Peyer's patch (tissue), 4 donors: ENCODE measurements at regions not wholly inside any gene's neighbourhood (a gene's known extent, or its start where the extent isn't known, plus 50 kb on each side); places are given as distances from the start of the nearest gene placed in this dataset.

ENCODE experiments used
- DNase-seq, 3 donors: peaks; one replicate each; pipeline ENCODE4 v3.0.0-alpha.2; 2017 to 2019
- H3K27ac ChIP-seq, 4 donors: fragments of 200-600 bp; sonication (generic); one replicate each; pipeline ENCODE4 v1.5.1; 2016 to 2019
- H3K27me3 ChIP-seq, 2 donors: fragments of 200-600 bp; sonication (generic); one replicate each; pipeline ENCODE4 v1.5.1; 2019
- H3K36me3 ChIP-seq, 3 donors: fragments of 200-600 bp; sonication (generic); one replicate each; pipeline ENCODE4 v1.5.1; 2016 to 2019
- H3K4me1 ChIP-seq, 4 donors: fragments of 200-600 bp; sonication (generic); one replicate each; pipeline ENCODE4 v1.5.1; 2016 to 2019
- H3K4me3 ChIP-seq, 4 donors: fragments of 200-600 bp; sonication (generic); 1 replicate in 3 of 4; 2 replicates in 1 of 4; pipeline ENCODE4 v1.5.1; 2016 to 2019; ENCODE audit warnings: mild to moderate bottlenecking in 1 of 4
- H3K9me3 ChIP-seq, 4 donors: fragments of 200-600 bp; sonication (generic); one replicate each; pipeline ENCODE4 v1.5.1; 2016 to 2019; ENCODE audit warnings: mild to moderate bottlenecking in 1 of 4
- POLR2A ChIP-seq, 2 donors: fragments of 450-650 bp; IDR thresholded peaks; one replicate each; pipeline ENCODE4 v1.5.1; 2017; ENCODE audit warnings: antibody characterized with exemption in 2 of 2, mild to moderate bottlenecking in 2 of 2, moderate library complexity in 2 of 2
- TF ChIP-seq, protein P1 (sequence below), 6 experiments: fragments of 450-650 bp in 4 of 6; fragments of 200-600 bp in 2 of 6; sonication (generic) in 1 of 6; IDR thresholded peaks; one replicate each; pipeline ENCODE4 v1.5.1; 2017 to 2019; ENCODE audit warnings: antibody characterized with exemption in 6 of 6, mild to moderate bottlenecking in 3 of 6, moderate library complexity in 1 of 6

- TF ChIP-seq POLR2A (IDR thresholded peaks at IDR 0.05) = no peak
- TF ChIP-seq, protein P1, sequence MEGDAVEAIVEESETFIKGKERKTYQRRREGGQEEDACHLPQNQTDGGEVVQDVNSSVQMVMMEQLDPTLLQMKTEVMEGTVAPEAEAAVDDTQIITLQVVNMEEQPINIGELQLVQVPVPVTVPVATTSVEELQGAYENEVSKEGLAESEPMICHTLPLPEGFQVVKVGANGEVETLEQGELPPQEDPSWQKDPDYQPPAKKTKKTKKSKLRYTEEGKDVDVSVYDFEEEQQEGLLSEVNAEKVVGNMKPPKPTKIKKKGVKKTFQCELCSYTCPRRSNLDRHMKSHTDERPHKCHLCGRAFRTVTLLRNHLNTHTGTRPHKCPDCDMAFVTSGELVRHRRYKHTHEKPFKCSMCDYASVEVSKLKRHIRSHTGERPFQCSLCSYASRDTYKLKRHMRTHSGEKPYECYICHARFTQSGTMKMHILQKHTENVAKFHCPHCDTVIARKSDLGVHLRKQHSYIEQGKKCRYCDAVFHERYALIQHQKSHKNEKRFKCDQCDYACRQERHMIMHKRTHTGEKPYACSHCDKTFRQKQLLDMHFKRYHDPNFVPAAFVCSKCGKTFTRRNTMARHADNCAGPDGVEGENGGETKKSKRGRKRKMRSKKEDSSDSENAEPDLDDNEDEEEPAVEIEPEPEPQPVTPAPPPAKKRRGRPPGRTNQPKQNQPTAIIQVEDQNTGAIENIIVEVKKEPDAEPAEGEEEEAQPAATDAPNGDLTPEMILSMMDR (IDR thresholded peaks at IDR 0.05) = no peak
- no peaks in the 10 kb centered on the region for H3K36me3 ChIP-seq
- H3K9me3 ChIP-seq = no peaks in the 10 kb centered on the region
- H3K27me3 ChIP-seq = no peaks in the 10 kb centered on the region
- H3K4me1 ChIP-seq = no peaks in the 10 kb centered on the region
- H3K27ac ChIP-seq = no peak overlapping the region
- DNase-seq = no peak
- H3K4me3 ChIP-seq = no peak overlapping the region
Measured at GRCh38 chr10:129335396-129335795, 131.6 kb upstream of the MGMT start.

GRCh38 chr10:129335942-129336341 is 131.1 kb upstream of the MGMT start:
- H3K4me1 ChIP-seq = no peaks in the 10 kb centered on the region
- TF ChIP-seq, protein P1 (IDR thresholded peaks at IDR 0.05) = no peak
- TF ChIP-seq POLR2A (IDR thresholded peaks at IDR 0.05) = no peak
- H3K9me3 ChIP-seq = no peaks in the 10 kb centered on the region
- H3K27ac ChIP-seq = no peak overlapping the region
- H3K4me3 ChIP-seq = no peak overlapping the region
- no peaks in the 10 kb centered on the region for H3K27me3 ChIP-seq
- H3K36me3 ChIP-seq = no peaks in the 10 kb centered on the region
- no peak for DNase-seq

DNA sequence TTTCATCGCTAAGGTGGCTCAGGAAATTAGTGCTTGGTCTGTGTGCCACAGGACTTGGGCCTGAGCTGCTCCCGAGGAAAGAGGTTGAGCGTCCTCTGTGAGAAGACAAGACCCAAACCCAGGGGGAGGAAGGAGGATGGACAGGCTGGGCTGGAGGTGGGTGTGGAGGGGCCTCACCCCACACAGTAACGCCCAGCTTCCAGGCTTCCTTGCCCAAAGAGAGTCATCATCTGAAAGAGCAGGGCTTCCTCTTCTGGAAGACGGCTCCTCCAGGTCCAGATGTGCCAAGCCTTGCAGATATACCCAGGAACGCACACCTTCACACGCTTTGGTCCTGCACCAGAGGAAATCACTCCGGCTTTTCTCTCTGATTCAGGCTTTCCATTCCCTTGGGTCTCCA is 127.8 kb upstream of the MGMT start:
- Histone ChIP-seq H3K36me3 (no peaks in the 10 kb centered on the region), H3K27me3 (no peaks in the 10 kb centered on the region), H3K4me1 (no peaks in the 10 kb centered on the region), H3K4me3 (no peak overlapping the region), H3K27ac (no peak overlapping the region), H3K9me3 (no peaks in the 10 kb centered on the region)
- TF ChIP-seq, protein P1 (IDR thresholded peaks at IDR 0.05) = no peak
- TF ChIP-seq POLR2A (IDR thresholded peaks at IDR 0.05) = no peak
- DNase-seq = no peak

- DNase-seq = no peak
- no peak overlapping the region for H3K27ac ChIP-seq
- H3K4me1 ChIP-seq = no peaks in the 10 kb centered on the region
- H3K9me3 ChIP-seq = no peaks in the 10 kb centered on the region
- no peaks in the 10 kb centered on the region for H3K27me3 ChIP-seq
- no peaks in the 10 kb centered on the region for H3K36me3 ChIP-seq
- no peak for TF ChIP-seq POLR2A (IDR thresholded peaks at IDR 0.05)
- no peak overlapping the region for H3K4me3 ChIP-seq
Measured at GRCh38 chr10:129339841-129340240, 127.2 kb upstream of the MGMT start.

- H3K36me3 ChIP-seq = no peaks in the 10 kb centered on the region
- no peaks in the 10 kb centered on the region for H3K9me3 ChIP-seq
- H3K4me1 ChIP-seq = no peaks in the 10 kb centered on the region
- no peak for TF ChIP-seq POLR2A (IDR thresholded peaks at IDR 0.05)
- TF ChIP-seq, protein P1 (IDR thresholded peaks at IDR 0.05) = no peak
- H3K27me3 ChIP-seq = no peaks in the 10 kb centered on the region
- DNase-seq = no peak
- no peak overlapping the region for H3K27ac ChIP-seq
- H3K4me3 ChIP-seq = no peak overlapping the region
Measured at GRCh38 chr10:129341087-129341486, 126.0 kb upstream of the MGMT start.

DNA sequence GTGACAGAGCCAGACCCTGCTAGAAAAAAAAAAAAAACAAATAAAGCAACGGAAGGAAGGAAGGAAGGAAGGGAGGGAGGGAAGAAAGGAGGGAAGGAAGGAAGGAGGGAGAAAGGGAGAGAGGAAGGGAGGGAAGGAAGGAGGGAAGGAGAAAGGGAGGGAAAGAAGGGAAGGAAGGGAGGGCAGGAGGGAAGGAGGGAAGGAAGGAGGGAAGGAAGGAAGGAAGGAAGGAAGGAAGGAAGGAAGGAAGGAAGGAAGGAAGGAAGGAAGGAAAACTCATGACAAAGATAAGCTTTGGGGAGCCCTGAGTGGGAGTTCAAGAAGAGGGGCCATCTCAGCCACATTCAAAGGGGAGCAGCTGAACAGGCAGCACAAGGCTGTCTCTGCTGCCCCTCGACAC is 124.7 kb upstream of the MGMT start:
- H3K27ac ChIP-seq = no peak overlapping the region
- no peaks in the 10 kb centered on the region for H3K9me3 ChIP-seq
- H3K36me3 ChIP-seq = no peaks in the 10 kb centered on the region
- no peaks in the 10 kb centered on the region for H3K4me1 ChIP-seq
- DNase-seq = no peak
- TF ChIP-seq, protein P1 (IDR thresholded peaks at IDR 0.05) = no peak
- no peak for TF ChIP-seq POLR2A (IDR thresholded peaks at IDR 0.05)
- no peaks in the 10 kb centered on the region for H3K27me3 ChIP-seq
- H3K4me3 ChIP-seq = no peak overlapping the region
